Activated naive CD4-positive, alpha-beta T cell treated with Interleukin-2 at 50 U/mL for 16 hours (primary cell): ENCODE measurements at regions not wholly inside any gene's neighbourhood (a gene's known extent, or its start where the extent isn't known, plus 50 kb on each side); places are given as distances from the start of the nearest gene placed in this dataset.
"Not testable (repeated sequence)": the region's sequence is repeated elsewhere in the genome, so short reads cannot be mapped to it uniquely, and the experiment has no call there.

ENCODE experiments used
- DNase-seq: peaks from one replicate; pipeline ENCODE4 v3.0.0-alpha.2; 2020

- DNase-seq, result not testable (repeated sequence)
These were observed 624.0 kb upstream of the CITED2 start for GRCh38 chr6:139998478-139998877.

- DNase-seq, result no peak
These were observed 621.9 kb upstream of the CITED2 start for GRCh38 chr6:139996253-139996834.

- no peak for DNase-seq
These were observed 620.5 kb upstream of the CITED2 start for GRCh38 chr6:139994998-139995397.

- DNase-seq, result no peak
These were observed 616.5 kb upstream of the CITED2 start for GRCh38 chr6:139990856-139991465.

DNA sequence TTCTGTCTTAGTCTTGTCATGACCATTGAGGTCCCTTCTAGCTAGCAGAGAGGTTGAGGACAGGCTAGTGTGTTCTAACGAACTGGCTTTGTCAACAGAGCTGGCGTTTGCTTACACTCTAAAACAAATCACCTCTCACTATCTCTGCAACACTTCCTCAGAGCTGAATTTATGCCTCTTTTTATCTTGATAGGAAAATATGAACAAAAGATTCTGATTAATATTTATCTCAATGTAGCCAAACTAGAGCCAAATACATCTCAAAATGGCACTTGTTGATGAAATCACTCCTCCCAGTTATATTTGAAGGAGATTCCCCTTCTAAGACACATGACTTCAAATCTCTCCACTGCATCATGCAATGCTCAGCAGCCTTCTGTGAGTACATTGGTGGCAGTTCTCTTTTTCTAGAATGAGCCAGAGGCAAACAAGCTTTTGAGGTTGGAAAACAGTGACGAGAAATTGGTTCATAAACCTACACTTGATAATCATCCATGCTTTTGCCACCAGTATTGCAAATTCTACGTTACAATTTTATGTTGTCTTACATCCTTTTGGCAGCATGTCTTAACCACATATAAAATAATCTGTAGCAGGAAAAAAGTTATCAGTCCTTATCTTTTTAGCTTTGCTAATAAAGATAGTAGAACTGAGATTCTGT is 615.7 kb upstream of the CITED2 start:
- DNase-seq, result no peak

GRCh38 chr6:139988685-139989084 is 614.2 kb upstream of the CITED2 start:
- no peak for DNase-seq

DNA sequence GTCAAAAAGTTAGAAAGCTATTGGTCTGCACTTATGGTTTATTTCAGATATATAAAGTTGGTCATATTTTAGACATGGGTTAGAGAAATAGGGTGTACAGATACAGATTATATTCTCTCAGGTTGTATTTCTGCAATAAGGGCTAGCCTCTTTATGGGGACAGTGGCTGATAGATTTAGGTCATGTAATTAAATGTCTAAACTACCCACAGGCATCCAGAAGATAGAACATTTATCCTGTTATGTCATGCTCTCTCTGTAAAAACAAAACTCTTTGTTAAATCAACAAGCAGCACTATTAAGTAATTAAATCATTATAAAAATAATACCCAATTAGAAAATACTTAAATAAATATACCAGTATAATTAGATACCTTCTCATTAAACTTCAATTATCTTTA is 612.6 kb upstream of the CITED2 start:
- DNase-seq, result no peak

GRCh38 chr6:139985236-139985815 is 610.9 kb upstream of the CITED2 start:
- no peak for DNase-seq

GRCh38 chr6:139984317-139984716 is 609.9 kb upstream of the CITED2 start:
- DNase-seq, result no peak

DNA sequence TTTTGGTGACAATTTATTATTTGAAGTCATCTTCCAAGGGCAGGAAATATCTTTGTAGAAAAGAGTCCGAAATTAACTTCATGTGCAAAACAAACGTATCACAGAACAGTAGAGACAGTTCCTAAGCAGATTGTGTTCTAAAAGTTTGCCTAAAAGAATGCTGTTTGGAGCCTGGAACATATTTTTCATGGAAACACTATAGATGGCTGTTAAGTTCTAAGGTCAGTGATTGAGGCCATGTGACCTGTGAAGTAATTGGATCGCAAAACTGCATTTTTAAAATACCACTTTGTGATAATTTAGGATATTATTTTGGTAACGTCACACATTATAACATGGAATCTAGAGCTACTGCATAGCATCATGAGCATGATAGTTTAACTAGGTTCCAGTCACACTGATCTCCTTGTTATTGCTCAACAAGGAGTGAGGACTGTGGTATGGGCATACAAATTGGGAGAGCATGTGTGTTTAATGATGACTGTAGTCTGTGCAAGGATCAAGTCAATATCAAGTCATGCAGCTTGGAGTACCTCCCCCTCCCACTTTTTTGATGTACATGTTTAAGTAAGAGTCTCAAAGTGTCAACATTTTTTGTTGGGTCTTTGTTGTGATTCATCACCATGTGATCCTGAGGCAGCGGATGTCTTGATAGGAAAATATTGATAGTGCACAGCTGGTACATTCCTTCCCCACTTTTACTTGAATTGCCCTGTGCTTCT is 609.3 kb upstream of the CITED2 start:
- no peak for DNase-seq

GRCh38 chr6:139982652-139983295 is 608.3 kb upstream of the CITED2 start:
- DNase-seq, result no peak

GRCh38 chr6:139982195-139982594 is 607.7 kb upstream of the CITED2 start:
- no peak for DNase-seq

- DNase-seq, result no peak
These were observed 607.3 kb upstream of the CITED2 start for GRCh38 chr6:139981768-139982181.

DNA sequence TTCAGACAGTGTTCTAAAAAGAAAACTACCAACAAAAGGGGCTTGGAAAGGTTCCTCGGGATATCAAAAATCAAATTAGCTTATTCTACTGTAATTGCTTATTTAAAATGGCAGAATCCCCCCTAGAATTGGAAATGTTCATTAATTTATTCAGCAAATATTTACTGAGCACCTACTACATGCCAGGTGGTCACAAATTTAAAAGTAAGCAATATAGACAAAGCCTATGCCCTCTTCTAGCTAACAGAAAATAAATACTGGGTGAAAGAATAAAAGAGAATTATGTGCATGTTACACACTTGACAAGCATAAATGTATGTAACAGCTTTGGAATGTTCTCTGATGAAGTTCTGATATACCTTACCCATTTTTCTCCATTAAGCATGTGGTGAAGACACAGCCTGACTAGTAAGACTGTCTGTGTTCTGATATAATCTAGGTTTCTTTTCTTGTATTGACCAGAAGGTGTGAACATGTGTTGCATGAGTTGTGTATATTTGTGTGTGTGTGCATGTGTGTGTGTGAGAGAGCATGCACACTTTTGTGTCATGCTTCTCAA is 606.7 kb upstream of the CITED2 start:
- no peak for DNase-seq

- DNase-seq, result not testable (repeated sequence)
These were observed 606.2 kb upstream of the CITED2 start for GRCh38 chr6:139980631-139981030.

- no peak for DNase-seq
These were observed 604.7 kb upstream of the CITED2 start for GRCh38 chr6:139979021-139979725.

- no peak for DNase-seq
These were observed 603.5 kb upstream of the CITED2 start for GRCh38 chr6:139977887-139978332.

GRCh38 chr6:139973669-139974344 is 599.4 kb upstream of the CITED2 start:
- no peak for DNase-seq

DNA sequence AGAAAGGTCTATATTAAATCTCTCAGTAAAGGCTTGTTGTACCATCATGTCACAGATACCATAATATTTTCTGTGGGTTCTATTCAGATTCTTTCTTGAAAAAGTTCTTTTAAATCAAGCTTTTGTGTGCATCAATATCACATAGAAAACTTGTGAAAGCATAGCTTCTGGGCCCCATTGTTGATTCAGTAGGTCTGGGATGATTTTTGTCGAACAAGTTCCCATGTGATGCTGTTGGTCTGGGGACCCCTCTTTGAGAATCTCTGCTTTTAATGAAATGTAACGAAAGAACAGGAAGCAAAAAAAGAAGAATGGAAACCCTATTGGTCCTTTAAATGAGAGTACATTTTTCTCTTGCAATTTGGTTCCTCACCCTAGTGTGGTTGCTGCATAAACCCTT is 597.7 kb upstream of the CITED2 start:
- no peak for DNase-seq

DNA sequence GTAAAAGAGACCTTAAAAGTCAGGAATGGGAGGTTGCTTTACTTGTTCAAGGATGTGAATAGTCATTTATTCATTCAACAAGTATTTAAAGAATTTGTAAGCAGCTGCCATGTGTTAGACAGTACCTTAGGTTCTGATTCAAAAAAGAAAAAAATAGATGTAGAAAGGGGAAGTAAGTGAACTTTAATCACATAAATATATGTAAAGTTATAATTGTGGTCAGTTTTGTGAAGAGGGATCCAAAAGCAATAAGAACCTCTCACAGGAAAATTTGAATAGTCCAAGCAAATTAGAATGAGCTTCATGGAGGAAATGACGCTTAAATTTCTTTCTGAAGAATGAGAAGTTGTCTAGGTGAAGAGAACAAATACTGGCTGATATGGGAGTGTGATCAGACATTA is 596.1 kb upstream of the CITED2 start:
- DNase-seq, result no peak

DNA sequence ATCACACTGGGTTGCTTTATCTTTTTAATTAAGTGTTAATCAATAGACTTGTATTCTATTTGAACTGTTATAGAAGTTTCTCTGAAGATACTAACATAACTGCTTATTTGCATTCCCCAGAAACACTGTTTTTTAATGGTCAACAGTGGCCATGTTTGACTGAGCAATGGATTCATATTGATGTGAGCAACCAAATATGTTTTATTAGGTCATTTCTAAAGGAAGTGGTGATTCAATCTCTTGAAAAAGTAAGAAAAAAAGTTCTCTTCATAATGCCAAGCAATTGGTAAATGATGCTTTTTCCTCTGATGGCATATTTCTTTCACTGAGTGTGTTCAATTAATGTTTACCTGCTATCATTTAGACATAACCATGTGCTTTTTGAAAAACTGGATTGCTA is 593.0 kb upstream of the CITED2 start:
- DNase-seq, result no peak
